Right hindlimb (tissue), 1 donor: ENCODE measurements at regions not wholly inside any gene's neighbourhood (a gene's known extent, or its start where the extent isn't known, plus 50 kb on each side); places are given as distances from the start of the nearest gene placed in this dataset.

Source experiments
- DNase-seq: peaks from one replicate; pipeline ENCODE4 v3.0.0-alpha.2; 2018

DNA sequence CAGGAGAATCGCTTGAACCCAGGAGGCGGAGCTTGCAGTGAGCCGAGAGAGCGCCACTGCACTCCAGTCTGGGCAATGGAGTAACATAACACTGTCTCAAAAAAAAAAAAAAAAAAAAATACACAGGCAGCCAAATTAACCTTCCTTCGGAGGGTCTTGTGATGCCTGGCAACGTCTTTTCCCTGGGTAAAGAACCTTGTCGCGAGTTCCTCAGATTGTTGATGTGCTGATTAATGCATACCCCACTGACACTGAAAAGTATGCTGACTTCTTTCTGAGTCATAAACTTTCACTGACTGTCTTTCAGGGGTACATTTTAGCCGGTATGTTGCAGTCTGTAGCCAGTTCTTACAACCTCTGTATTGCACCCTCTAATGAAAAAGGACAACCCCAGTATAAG, 95.1 kb upstream of the SOD1 start:
- no peak for DNase-seq

DNA sequence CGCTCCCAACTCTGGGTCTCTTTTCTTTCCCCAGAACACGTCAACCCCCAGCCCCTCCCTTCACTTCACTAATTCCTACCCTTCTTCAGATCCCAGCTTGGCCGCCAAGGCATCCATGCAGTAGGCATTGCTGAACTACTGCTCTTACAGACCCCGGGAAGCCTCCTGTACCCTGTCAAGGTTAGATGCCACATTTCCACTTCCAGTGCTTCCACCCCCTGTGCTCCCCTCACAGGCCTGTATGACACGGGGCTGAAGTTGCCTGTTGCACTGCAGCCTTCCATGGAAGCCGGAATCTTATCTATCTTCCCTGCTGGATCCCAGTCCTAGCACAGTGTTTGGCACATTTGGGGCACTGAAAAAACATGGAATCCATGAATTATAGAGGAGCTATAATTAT, 99.0 kb upstream of the SOD1 start:
- DNase-seq: no peak

DNA sequence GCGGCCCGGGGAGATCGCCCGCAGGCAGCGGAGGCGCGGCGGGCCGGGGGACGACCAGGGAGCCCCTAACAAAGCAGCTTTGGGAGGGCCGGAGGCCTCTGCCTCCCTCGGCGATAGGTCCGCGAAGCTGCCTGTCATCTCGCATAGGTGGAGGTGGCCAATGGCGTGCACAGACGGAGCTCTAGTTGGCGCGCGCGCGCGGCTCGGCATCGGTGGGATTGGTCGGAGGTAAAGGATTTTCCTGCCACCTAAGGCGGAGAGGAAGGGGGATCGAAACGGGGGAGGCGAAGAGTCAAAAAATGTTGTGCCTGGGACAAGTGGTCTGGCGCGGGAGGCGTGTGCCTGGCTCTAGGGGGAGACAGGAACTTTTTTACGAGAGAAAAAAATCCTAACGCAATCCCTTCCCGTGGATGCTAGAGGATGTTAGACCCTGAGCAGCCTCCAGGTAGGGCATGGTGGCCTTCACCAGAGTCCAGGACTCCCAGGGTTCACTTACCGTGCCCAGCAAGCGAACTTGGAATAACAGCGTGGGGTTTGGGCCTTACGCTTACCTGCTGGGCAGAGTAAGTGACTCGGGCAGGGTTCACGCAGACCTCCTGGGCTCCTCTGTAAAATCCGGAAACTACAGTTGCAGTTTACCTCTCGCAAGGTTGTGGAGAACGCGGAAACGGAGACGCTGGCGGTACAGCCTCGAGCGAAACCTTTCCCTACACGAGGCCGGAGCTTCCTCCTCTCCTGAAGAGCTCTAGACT, 99.9 kb upstream of the SOD1 start:
- DNase-seq: peak; percentile 98

DNA sequence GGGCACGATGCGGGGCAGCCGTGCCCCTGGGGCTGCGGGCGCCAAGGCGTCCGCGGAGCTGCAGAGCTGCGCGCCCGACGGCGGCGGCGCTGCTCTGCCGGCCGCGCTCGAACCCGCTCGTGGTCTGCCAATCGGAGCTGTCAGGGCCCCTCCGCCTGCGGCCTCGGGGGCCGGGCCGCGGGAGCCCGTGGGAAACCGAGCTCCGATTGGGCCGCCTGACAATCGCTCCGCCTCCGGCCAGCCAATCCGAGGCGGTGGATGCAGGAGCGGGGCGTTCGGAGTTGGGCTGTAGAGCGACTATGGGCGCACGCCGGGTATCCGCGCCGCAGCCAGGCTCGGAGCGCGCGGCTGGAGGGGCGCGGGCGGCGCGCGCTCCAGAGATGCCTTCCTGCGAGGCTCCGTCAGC, 100.5 kb upstream of the SOD1 start:
- DNase-seq: peak; percentile 98

DNA sequence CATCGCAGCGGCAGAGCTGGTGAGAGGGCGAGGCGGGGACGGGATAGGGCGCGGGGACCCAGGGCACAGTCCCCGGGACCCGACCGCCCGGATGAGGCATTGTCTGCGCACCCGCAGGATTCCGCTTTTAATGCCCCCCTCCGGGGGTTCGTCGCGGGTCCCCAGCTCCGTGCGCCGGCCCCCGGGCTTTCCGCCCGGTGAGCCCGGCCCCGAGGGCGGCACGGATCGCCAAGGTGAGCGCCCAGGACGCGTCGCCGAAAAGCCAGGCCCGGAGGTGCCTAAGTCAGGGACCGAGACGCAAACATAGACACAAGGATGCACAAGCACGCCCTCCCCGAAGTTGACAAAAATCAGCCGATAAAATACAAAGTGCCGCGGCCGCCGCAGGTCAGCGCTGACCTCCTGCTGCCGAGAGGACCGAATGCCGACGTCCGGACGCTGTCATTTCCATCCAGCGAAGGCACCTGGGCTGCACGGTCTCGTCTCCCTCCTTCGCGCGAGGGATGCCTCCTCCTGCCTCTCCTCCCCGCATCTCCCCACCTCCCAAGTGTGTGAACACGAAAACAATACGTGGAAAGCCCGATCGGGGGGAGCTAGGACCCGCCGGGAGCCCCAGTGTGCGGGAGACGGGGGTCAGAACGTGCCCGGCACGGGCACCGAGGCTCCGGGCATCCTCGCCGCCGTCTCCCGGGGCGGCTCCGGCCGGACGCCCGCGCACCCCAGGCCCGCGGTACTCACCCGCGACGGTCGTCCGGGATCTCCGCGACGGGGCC, 101.1 kb upstream of the SOD1 start:
- no peak for DNase-seq

DNA sequence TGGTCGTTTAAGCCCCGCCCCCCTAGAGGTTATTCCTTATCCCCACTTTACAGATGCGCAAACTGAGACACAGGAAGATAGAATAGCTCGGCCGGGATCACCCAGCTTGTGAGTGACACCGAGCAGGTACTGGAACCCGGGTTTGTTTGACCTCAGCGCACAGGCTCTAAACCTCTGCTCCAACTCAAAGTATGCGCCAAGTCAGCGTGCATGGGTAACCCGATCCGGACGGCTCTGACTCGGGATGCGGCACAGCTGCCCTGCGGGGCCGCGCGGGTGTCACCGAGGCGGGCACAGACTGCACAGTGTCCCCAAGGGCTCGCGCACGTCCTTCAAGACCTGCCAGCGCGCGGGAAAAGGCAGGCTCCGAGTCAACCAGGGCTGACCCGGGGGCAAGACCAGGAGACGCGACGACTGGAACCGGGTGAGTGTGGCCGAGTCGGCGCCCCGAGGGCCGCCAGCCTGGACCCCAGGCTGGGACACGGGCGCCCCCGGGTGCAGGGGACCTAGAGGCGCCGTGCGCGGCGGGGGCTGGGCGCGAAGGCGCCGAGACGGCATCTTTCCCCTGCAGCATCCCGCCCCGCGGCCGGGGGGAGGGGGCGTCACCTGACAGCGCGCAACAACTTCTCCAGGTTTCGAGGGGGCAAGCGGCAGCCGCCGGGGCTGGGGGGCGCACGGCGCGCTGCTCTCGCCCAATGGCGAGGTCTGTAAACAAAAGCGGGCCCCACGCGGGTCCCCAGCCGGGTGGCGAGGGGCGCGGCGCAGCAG, 101.9 kb upstream of the SOD1 start:
- DNase-seq: peak; percentile 50

DNA sequence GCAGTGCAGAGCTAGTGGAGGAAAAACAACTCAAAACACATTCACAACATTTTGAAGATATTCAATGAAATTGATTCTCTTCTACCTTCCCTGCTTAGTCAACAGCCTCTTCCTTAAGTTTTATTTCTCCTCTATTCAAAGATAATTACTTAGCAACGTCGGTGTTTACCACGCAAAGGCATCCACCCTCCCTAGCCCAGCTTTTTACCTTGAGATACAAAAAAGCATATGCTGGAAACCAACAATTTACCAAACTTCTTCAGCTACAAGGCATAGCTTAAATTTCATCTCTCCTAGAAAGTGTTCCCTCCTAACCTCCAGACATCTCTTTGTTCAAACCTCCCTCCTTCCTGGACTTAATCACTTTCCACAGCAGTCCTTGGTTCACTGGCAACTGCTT, 102.8 kb upstream of the SOD1 start:
- no peak for DNase-seq

DNA sequence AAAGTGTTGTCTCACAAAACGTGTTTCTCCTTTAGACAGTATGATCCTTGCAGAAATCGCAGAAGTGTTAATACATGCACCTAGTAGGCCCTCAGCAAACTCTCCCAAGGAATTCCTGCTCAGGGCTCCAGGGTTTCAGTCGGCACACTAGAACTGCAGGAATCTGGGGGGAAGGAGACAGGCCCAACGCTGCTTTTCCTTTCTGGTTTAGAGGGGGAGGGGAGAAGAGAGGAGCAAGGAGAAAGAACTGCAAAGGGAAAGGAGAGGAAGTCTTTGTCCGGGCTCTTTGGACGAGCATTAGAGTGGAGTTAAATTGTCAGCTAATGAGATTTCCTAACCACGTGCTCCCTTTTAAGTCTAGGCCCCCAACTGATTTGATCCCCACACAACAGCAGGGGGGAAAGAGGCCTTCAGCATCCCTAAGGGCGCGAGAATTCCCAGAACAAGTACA, 103.7 kb upstream of the SOD1 start:
- no peak for DNase-seq

DNA sequence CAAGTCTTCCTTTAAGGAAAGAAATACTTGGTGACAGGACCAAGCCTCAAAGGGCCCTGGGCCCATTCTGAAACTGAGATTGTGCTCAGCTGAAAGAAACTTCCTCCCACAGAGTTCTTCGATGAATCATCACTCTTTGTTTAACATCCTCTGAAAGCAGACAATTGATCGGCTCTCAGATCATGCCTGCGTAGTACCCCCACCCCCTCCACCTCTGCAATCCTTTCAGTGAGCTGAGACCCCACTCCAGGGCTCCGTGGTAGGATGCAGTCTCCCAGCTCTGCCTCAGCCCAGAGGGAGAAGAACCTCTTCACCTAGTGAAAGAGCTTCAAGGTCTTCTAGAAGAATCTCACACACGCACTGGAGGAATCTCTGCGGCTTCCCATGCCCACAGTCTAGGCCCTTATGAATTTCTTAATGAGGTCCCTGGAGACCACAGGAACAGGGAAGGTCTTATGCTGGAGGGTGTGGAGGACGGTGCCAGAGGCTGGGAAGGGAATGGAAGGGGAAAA, 104.9 kb upstream of the SOD1 start:
- no peak for DNase-seq

DNA sequence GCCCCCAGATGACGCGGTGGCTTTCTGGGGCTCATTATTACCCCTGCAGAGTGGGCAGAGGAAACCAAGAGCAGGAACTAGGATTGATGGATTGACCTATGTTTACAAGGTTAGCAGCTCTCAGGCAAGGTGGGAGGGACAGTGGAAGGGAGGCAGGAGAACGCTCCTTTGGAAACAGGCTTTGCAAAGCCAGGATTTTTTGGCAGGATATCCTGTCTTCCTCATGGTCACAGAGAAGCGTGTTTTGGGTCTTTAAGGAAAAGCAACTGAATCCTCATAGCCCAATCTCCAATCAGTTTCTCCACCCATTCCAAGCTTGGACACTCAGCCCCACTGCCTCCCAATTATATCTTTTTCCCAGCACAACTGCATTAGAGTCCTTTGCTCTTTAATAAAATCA, 105.6 kb upstream of the SOD1 start:
- DNase-seq: no peak

DNA sequence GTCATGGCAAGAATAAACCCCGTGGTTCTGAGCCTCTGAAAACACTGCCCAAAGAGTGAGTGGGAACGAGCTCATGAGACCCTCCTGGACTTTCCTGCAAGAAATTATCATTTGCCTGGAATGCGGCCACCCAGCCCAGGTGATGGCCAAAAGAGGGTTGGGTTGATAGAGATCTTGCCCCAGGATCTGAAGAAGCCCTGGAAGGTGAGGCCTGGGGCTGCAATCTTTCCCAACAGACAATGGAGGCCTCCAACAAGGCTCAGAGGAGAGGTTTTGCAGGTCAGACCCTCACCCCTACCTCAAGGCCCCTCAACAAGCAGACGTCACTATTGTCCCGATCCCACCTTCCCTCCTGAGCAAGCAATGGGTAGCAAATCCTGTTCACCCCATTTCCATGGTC, 106.0 kb upstream of the SOD1 start:
- DNase-seq: no peak

DNA sequence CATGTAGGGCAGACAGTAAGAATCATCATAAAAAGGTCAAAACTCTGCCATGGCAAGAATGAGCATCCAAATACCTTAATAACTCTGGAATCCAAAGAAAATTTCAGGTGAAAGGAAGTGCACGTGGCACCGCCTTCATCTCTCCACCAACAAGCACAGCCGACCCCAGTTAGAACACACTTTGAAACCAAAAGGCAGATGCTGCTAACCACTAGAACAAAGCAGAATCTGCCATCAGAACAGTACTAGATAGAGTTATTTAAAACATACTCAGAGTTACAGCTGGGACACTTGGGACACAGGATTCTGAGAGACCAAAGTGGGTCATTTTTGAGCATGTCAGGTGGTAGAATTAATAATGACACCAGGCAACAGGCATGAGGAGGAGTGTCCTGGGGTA, 106.7 kb upstream of the SOD1 start:
- DNase-seq: no peak

DNA sequence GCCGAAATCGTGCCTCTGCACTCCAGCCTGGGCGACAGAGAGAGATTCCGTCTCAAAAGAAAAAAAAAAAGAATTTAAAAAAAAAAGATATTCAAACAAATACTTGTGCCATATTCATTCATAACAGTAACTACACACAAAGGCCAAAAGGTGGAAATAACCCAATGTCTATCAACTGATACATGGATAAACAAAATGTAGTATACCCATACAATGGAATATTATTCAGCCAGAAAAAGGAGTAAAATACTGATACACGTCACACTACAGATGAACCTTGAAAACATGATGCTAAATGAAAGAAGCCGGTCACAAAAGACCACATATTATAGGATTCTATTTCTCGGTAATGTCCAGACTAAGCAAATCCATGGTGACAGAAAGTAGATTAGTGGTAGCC, 109.4 kb upstream of the SOD1 start:
- DNase-seq: no peak

DNA sequence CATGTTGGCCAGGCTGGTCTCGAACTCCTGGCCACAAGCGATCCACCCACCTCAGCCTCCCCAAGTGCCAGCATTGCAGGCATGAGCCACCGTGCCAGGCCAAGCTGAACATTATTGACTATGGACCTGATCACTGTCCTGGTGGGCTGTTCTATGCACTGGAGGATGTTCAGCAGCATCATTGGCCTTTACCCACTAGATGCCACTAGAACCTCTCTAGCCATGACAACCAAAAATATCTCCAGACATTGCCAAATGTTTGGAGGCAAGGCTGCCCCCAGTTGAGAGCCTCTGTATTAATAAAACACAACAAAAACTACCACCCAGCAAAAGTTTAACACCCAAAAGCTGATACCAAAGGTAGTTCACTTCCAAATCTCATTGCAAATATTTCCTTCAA, 110.8 kb upstream of the SOD1 start:
- no peak for DNase-seq

DNA sequence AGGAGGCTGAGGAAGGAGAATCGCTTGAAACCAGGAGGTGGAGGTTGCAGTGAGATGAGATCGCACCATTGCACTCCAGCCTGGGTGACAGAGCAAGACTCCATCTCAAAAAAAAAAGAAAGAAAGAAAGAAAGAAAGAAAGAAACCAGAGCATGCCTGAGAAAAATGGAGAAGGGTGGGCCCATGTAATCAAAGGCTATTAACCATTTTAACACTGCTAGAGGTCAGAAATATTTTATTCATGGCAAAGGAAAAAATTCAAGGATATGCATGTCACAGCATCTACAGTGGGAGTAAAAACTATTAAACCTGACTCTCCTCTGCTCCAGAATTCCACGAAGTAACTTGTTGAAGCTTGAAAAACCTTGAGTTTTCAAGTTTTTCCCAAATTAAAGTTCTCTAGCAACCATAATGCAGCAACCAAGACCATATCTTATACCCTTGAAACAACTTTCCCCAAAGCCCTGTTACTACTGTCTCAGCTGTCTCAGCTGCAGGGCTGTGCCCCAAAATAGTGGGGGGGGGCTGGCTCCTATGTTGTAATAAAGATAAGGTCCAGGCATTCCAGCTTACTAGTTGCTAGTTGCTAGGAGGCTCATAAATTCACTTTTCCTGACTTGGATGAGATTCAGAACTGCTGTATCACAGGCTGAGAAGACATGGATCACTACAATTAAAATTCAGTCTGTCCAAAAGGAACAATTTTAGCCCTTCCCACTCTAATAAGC, 112.9 kb upstream of the SOD1 start:
- DNase-seq: no peak

DNA sequence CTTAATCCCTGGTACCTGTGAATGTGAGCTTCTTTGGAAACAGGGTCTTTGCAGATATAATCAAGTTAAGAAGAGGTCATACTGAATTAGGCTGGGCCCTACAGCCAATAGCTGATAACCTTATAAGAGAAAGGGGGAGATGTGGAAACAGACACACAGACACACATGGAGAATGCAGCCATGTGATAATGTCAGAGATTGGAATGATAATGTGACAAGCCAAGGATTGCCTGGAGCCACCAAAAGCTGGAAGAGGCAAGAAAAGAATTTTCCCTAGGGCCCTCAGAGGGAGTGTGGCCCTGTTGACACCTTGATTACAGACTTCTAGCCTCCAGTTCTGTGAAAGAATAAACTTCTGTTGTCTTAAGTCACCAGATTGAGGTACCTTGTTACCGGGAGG, 114.5 kb upstream of the SOD1 start:
- no peak for DNase-seq

DNA sequence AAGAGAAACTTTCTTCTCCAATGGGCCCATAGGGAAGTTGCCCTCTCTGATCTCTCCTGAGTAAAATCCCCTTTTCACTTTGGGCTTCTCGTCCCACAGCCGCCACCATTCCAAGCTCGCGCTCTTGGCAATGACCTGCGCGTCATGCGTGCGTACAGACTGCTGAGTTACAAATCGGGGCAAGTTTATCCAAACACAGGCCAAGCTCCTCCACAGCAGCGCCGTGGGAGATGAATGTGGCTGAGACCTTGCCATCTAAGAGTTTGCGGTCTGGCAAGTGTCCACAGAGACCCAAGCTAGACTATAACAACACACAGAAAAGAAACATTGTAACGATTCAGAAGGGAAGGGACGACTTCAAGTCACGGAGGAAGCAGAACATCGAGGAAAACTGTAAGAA, 116.3 kb upstream of the SOD1 start:
- peak; percentile 46 for DNase-seq

DNA sequence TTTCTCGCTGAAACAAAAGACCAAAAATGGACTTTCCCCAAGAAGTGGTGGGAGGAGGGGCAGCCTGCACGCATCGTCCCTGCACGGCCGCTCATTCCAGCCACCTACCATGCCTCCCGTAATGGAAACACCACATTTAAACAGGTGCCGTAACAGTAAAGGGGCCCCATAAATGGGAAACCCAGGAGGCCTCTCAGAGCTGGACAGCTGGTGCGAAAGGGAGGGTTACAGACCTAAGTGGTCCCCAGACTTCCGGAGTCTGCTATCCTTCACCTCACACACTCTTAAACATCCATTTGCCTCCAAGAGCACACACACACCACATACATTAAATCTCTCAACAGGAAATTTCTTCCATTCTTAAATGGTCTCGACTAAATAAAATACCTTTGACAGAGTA, 120.7 kb upstream of the SOD1 start:
- peak; percentile 59 for DNase-seq

DNA sequence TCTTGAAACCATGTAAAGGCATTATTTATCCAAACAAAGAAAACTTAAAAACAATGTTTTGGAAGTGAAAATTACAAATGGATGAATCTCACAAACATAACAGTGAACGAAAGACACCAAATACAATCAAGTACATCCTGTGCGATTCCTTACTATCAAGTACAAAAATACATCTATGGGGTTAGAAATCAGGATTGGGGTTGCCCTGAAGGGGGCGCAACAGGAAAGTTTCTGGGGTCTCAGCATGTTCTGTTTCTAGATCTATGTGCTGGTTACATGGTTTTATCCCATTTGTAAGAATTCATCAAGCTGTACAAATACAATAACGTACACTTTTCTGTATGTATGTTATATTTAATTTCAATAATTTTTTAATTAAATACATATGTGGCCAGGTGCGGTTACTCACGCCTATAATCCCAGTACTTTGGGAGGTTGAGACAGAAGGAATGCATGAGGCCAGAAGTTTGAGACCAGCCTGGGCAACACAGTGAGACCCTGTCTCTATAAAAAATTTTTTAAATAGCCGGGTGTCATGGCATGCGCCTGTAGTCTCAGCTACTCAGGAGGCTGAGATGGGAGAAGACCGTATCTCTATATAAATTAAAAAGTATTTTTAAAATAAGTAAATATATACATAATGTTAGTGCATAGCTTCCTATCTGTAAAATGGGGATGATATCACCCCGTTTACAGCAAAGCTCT, 121.5 kb upstream of the SOD1 start:
- DNase-seq: no peak

DNA sequence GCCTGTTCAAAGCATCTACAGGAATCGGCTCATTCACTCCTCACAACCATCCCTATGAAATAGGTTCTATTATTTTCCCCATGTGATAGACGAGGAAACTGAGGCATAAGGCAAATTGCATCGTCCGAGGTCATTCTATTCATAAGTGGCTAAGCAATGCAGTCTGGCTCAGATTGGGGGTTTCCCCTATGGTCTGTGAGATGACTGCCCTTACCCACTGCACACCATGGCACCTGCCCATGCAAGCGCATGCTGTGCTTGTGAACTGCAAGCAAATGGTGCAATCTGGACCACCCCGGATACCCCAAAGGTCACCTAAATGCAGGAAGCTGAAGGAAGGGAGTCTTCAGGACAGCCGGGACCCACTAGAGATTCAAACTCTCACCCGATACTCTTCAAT, 123.4 kb upstream of the SOD1 start:
- DNase-seq: no peak

DNA sequence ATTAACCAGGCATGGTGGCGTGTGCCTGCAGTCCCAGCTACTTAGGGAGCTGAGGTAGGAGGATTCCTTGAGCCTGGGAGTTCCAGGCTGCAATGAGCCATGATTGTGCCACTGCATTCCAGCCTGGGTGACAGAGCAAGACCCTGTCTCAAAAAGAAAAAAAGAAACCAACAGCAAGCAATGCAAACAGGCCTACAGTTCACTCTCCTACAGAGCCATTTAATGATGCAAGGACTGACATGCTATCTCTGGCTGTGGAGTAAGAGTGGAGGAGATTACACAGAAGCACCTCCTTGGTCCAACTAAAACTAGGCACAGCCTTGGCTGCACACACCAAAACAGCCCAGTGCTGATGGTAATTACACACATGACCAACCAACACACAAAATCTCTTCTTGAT, 127.5 kb upstream of the SOD1 start:
- no peak for DNase-seq
